DND-41 (cell line): ENCODE measurements at regions not wholly inside any gene's neighbourhood (a gene's known extent, or its start where the extent isn't known, plus 50 kb on each side); places are given as distances from the start of the nearest gene placed in this dataset.

Experiments used
- EZH2 ChIP-seq: IDR thresholded peaks from 3 replicates; pipeline ENCODE4 v1.6.1; 2012; ENCODE audit warnings: borderline replicate concordance, low read depth, mild to moderate bottlenecking, moderate library complexity, low read length, inconsistent platforms; ENCODE audit not compliant: severe bottlenecking
- TF ChIP-seq, protein P1 (sequence below): IDR thresholded peaks from 2 replicates; pipeline ENCODE4 v1.5.1; 2012; ENCODE audit warnings: borderline replicate concordance, low read length, moderate library complexity, mild to moderate bottlenecking; ENCODE audit not compliant: poor library complexity, severe bottlenecking; ENCODE audit errors: extremely low read depth

- TF ChIP-seq, protein P1, sequence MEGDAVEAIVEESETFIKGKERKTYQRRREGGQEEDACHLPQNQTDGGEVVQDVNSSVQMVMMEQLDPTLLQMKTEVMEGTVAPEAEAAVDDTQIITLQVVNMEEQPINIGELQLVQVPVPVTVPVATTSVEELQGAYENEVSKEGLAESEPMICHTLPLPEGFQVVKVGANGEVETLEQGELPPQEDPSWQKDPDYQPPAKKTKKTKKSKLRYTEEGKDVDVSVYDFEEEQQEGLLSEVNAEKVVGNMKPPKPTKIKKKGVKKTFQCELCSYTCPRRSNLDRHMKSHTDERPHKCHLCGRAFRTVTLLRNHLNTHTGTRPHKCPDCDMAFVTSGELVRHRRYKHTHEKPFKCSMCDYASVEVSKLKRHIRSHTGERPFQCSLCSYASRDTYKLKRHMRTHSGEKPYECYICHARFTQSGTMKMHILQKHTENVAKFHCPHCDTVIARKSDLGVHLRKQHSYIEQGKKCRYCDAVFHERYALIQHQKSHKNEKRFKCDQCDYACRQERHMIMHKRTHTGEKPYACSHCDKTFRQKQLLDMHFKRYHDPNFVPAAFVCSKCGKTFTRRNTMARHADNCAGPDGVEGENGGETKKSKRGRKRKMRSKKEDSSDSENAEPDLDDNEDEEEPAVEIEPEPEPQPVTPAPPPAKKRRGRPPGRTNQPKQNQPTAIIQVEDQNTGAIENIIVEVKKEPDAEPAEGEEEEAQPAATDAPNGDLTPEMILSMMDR, result no peak
- TF ChIP-seq EZH2, result no peak
Observed at GRCh38 chr3:16825617-16826204, 59.0 kb upstream of the PLCL2 start.
